HG02642 (cell line): ENCODE measurements at regions not wholly inside any gene's neighbourhood (a gene's known extent, or its start where the extent isn't known, plus 50 kb on each side); places are given as distances from the start of the nearest gene placed in this dataset.

Experiments
- ATAC-seq: cut with Tn5 transposase; IDR thresholded peaks from one replicate; pipeline ENCODE4 v1.9.1; 2021; ENCODE audit warnings: mild to moderate bottlenecking; ENCODE audit not compliant: unreplicated experiment, poor library complexity

DNA sequence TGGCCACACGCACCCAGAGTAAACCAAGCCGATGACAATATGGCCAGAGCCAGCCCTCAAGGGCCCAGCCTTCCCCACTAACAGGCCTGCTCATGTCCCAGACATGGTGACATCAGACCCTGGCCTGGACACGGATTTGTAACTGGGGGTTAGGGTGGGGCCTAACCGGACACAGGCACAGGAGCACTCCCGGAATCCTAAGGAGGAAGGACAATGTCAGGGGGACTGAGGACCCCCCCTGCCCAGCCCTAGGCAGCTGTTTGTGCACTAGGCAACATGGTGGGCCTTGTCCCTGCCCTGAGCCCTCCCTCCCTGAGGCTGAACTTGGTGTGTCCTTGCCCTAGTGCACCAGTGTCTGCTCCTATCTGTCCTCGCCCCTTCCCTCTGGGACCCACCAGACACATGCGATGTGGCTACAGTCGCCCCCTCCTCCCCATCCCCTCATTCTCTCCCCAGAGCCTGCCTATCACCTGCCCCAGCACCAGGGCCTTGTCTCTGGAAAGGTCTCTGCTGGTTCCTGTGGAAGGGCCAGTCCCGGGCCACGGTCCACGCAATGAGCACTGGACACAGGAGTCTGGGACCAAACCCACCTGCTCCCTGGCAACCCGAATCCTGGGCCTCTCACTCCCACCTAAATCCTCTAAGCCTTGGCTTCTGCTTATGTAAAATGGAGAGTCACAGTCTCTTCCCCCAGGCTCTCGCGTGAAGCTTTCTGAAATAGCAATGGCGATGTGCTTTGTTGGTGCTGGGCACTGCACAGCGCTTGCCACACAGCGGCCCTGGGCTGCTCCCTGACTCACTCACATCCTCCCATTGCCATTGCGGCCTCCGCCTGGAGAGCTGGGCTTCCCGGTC is 76.5 kb upstream of the RAB6C start:
- no peak for ATAC-seq

GRCh38 chr2:129903586-129904425 is 75.7 kb upstream of the RAB6C start:
- ATAC-seq = no peak

DNA sequence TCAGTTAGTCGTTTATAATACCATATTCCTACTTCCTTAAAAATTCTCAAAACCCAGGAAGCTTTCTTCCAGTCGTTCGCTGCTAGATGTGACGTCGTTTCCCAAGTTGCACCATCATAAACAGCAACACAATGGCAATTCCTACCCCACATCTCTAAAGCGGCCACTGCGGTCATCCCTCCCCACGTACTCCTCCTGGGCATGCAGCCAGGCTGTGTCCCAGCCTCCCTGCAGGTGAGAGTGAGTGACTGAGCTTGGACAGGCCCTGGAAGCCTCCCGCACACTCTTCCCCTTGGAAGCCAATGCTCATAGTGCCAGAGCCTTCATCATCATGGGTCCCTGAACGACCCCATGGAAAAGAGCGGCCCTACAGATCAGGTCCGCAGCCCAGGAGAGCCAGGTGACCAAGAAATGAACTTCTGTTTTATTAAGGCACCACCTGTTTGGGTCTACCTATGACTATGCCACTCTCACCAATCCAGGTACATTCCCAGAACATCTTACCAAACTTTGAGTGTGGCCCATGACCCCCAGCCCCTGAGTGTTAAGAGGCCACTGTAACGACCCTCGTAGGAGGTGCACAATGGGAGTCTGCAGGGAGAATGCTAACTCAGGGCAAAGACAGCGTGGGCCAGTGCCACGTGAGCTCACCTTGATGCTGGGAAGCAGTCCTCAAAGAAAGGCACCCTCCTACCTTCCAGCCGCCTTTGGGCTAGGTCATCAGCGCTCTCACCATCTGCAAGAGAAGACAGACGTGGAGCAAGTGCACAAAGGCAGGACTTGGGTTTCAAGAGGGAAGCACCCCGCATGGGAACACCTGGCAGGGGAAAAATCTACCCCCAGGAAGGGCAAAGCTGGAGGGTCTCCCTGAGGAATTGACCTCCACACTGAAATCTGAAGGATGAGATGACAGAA is 74.7 kb upstream of the RAB6C start:
- no peak for ATAC-seq

DNA sequence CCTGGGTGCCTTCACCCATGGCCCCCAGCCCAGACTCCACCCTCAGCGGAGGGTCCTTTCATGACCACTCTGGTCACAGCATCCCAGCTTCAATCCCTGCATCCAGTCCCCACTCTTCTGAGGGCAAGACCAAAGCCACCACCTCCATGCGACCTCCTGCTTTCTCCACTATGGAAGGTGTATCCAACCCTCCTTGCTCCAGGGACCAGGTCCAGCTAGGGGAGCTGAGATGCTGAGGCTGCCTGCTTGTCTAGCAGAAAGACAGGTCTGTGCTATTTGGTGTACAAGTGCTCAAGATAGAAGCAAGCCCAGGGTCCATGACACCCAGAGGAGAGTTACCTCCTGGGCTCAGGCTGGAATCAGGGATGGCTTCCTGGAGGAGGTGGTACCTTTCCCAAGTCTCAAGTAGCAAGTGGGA is 73.8 kb upstream of the RAB6C start:
- no peak for ATAC-seq

DNA sequence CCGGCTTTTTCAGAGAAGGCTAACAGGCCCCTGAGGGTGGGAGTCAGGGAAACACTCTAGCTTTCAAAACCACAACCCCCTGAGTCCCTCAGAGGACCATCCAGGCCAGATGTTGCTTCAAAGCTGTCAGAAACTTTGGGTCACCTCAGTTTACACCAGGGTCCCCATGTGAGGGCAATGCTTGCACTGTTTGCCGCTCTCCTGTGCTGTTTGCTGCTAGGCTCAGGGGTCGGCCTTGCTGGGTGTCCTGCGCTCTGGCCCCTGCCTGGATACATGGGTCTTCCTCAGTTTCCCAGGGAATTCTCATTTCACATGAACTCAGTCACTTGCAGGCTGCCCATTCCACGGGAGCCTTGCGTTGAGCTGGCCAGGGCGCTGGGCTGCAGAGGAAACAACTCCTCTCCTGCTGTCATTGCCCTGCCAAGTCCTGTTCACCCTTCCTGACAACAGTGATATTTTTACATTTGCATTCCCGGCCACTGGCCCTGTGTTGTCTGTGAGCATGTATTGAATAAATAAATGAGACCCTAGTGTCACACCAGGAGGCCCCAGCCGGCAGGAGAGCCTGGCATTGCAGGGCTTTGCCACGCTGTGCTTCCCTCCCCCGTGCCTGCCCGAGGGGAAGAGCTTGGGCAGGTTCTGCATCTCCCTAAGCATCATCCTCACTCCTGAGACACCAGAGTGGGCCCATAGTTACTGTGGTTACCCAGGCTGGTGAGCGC is 73.2 kb upstream of the RAB6C start:
- no peak for ATAC-seq

GRCh38 chr2:129906861-129907235 is 72.6 kb upstream of the RAB6C start:
- ATAC-seq = no peak

DNA sequence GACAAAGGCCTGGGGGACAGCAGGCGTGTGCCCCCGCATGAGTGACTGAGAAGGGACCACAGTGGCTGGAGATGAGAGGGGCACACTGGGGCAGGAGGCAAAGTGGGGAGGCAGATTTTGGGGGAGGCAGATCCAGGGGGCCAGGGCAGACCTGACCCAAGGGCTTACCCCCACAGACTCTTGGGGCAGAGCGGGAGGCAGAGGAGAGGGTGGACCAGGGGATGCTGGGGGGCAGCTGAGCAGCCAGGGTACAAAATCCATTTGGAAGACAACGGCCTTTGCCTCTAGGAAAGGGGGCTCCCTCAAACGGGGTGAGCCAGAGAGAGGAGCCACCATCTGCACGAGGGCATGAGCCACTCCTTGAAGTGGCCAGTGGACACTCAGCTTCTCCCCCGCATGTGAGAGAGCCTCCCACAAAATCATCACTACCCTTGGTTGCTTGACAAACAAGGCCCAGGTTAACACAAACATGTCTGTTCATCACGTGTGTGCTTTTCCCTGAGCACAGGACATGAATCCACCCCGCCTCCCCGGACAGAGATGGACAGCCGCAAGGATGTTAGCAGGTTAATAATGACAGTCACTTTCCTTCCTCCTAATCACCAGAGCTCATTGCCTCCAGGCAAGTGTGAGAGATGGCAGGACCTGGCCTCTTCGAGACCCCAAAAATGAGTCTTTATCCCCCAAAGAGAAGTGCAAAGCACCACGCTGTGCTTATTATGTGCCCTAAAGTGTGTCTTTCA is 72.0 kb upstream of the RAB6C start:
- ATAC-seq = no peak

DNA sequence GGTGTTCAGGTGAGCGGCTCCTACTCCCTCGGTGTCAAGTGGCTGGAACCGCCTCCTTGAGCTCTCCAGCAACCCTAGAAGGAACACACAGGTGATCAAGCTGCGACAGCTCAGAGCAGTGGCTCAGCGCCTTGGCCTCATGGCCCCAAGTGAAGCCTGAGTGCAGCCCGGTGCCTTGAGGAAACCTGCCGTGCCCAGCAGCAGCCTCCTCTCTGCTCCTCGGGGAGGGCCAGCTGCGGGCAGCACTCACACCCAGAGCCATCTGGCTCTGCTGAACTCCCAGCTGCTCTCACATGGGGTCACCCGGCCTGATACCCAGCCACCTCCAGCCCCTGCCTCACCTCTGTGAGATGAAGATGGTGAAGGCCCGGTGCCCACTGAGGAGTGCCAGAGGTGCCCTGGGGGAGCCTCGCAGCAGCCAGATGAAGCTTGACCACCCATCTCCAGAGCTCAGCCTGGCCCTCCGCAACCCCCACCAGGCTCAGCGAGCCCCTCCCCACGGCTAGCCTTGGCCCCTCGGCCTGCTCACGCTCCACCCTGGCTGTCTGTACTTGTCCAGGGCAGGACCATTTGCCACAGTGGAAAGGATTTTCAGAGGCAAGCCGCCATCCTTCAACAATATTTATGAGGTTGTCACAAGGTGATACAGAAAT is 70.6 kb upstream of the RAB6C start:
- ATAC-seq = no peak

DNA sequence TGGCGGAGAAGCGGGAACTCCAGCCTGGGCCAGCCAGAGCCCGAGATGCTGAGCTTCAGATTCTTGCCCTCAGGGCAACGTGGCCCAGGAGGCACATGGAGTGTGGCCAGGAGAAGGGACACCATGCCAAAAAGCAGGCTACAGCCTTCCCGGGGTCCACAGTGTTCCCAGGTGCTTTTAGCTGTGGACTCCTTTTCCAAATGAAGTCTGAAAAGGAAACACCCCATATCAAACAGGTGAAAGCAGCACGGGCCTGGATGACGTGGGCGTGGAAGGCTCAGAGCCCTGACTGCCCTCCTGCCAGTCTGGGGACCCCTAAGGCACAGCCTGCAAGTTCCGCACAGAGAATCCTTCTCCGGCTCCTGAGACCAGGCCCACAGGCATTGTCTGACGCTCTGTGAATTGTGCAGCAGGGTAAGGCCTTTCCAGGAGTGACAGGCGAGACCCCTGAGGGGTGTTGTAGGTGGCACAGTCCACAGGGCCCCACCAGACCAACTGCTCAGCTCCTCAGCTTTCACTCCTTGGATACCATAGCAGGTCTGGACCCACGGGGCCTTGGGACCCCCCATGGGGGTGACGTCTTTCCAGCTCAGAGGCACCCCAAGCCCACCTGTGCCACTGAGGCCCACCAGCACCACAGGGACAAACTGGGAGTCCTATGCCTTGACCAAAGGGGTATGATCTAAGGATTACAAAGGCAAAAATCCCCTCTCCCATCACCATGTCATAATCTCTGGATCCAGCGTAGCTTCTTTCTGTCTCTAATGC is 69.6 kb upstream of the RAB6C start:
- no peak for ATAC-seq

DNA sequence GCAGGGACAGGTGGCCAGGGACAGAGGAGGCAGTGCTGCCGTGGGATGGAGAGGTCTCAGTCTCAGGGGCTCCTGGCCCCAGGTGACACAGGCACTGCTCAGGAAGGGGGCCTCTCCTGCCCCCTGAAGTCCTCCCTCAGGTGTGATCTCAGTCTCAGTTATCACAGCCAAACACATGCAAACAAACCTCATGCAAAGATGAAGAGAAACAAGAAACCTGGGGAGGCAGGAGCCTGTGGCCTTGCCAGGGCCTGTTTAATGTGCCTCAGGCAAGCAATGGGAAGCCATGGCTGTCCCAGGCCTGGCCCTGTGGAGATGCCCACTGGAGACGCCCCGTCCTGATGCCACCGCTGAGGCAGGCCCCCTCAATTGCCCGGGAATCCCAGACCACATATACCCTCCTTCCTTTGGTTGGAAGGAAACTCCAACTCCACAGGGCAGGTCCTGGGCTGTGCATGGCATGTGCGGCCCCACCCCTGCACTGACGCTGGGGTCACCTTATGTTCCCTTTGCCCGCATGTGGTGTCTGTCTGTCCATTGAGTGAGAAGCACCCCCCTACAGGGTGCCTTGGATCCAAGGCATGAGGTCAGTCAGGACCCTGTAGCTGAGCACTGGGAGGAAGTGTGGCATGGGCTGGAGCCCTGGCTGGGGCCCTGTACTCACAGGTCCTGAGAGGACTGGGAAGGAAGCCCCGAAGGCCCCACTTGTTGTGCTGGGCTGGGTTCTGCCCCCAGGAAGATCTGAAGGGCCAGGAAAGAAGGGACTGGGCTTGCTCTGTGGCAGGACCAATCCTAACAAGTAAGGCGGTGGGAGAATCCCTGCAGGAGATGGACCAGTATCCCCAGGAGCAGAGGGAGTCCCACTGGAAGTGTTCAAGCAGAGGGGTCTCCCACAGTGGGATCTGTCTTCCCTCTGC is 68.8 kb upstream of the RAB6C start:
- no peak for ATAC-seq

GRCh38 chr2:129911363-129912065 is 68.0 kb upstream of the RAB6C start:
- ATAC-seq = no peak

- ATAC-seq = no peak
Observed at GRCh38 chr2:129912066-129912820, 67.2 kb upstream of the RAB6C start.

DNA sequence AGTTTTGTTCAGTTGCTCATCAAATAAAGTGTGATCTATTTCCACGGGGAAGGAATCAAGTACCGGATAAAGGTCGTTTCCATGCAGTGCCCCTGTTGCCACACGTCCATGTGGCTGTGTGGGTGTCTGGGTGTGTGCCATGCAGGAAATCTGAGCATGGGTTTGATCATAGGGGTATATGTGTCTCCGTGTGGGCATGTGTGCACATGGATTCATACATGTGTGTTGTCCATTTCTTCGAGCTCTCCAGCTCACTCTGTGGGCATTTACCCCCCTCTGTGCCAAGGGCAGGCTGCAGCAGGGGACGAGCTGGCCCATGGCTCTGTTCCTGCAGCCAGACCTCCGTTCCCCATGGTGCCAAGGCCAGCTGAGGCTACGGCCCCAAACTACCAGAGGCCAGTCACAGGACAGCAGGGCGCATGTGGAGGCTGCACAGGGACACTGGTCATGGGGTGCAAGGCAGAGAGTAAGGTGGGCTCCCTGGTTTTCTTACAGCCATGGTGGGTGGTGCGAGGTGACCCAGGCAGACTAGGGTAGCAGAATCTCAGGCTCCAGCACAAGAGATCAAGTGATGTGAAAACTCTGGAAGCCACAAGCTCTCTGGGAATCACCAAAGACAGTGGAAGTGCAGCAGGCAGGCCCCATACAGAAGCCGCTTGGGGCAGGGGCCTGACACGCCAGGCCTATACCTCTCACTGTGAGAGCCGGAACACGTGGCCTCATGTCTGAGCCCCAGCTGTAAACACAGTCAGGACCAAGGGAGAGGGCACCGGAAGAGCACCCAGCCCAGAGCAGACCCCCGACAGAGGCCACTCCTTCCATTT is 66.4 kb upstream of the RAB6C start:
- ATAC-seq = no peak

DNA sequence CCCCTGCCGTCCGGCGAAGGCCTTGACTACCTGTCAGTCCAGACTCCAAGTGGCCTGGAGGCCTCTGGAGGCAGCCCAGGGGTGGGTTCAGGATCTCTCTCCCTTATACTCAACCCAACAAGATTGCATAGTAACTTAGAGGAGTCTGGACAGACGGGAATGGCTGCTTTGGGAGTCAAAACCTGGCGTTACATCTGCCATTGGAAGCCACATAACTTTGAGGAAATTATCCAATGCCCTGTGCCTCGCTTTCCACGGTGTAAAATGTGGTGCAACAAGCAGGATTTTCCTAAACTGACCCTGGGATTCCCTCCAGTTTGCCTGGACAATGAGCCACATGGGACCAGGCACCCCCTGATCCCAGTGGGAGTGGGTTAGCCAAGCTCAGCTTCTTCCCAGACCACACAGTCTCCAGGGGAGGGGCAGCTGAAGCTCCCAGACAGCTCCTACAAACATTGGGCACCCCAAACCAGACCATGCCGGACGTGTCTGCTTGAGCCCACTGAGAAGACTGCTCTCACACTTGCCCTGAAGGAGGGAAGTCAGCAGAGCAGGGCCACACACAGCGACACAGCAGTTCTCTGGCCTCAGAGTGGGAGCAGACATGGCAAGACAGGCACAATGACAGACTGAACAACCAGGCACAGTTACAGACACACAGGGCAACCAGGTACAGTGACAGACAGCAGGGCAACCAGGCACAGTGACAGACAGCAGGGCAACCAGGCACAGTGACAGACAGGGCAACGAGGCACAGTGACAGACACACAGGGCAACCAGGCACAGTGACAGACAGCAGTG is 65.6 kb upstream of the RAB6C start:
- no peak for ATAC-seq
